Endothelial cell of umbilical vein (primary cell): ENCODE measurements at regions not wholly inside any gene's neighbourhood (a gene's known extent, or its start where the extent isn't known, plus 50 kb on each side); places are given as distances from the start of the nearest gene placed in this dataset.

Source experiments
- BruUV-seq: library from RNA; stranded (reverse); fragments of 400-500 nt; replicated peaks from 2 replicates; lab custom pipeline; 2021; lab: Mats Ljungman, UMichigan
- CTCF ChIA-PET: fragments of 300-600, 350-600 bp; sonication (Branson Sonifier 250); formaldehyde crosslinking; loops from one replicate; lab custom pipeline; 2021; ENCODE audit warnings: antibody characterized with exemption, inconsistent platforms; lab: Charles Lee
- POLR2A ChIA-PET: fragments of 300-600, 350-600 bp; sonication (Branson Sonifier 250); formaldehyde crosslinking; loops from one replicate; lab custom pipeline; 2021; ENCODE audit warnings: antibody characterized with exemption, inconsistent platforms; lab: Charles Lee
- DNase-seq: peaks from one replicate; pipeline ENCODE4 v3.0.0-alpha.2; 2011; ENCODE audit warnings: low read depth, low spot score
- FAIRE-seq: peaks from 2 replicates; lab custom pipeline; 2011; peaks lifted over from hg19 to GRCh38; lab: Jason Lieb, UNC
- H2AFZ ChIP-seq: 2 replicates; pipeline ENCODE4 v1.6.0; 2012; ENCODE audit warnings: low read depth, low read length, control low read depth, inconsistent platforms
- H3K27ac ChIP-seq: 2 replicates; pipeline ENCODE4 v1.5.1; 2011; ENCODE audit warnings: low read depth, mild to moderate bottlenecking, control low read depth, low read length, moderate library complexity; ENCODE audit not compliant: insufficient read depth
- H3K27me3 ChIP-seq, 2 experiments: 2 replicates each; pipeline versions ENCODE4 v1.6.0 to v1.6.1; 2011; ENCODE audit warnings: low read length in 2 of 2, mixed read lengths in 1 of 2; ENCODE audit not compliant: control insufficient read depth in 2 of 2, insufficient read depth in 2 of 2
- H3K36me3 ChIP-seq, 2 experiments: 2 replicates in 1 of 2; 3 replicates in 1 of 2; pipeline ENCODE4 v1.5.1; 2011; ENCODE audit warnings: low read length in 2 of 2, mild to moderate bottlenecking in 1 of 2, moderate library complexity in 1 of 2; ENCODE audit not compliant: control insufficient read depth in 2 of 2, insufficient read depth in 2 of 2; ENCODE audit errors: extremely low read depth in 1 of 2
- H3K4me1 ChIP-seq: 3 replicates; pipeline ENCODE4 v1.5.1; 2011; ENCODE audit warnings: mild to moderate bottlenecking, low read length; ENCODE audit not compliant: control insufficient read depth, insufficient read depth; ENCODE audit errors: extremely low read depth
- H3K4me2 ChIP-seq: 2 replicates; pipeline ENCODE4 v1.6.1; 2011; ENCODE audit warnings: low read length, control low read depth, mixed read lengths; ENCODE audit not compliant: insufficient read depth
- H3K4me3 ChIP-seq, 3 experiments: fragments of 200-600 bp in 1 of 3; sonication (generic), shearing (Covaris generic) in 1 of 3; replicated peaks in 1 of 3; 2 replicates each; pipeline ENCODE4 v1.5.1; 2011 to 2016; ENCODE audit warnings: control low read depth in 3 of 3, low read length in 3 of 3, mild to moderate bottlenecking in 2 of 3, inconsistent platforms in 1 of 3, low read depth in 1 of 3, moderate library complexity in 1 of 3; ENCODE audit not compliant: insufficient read depth in 1 of 3
- H3K79me2 ChIP-seq: 2 replicates; pipeline ENCODE4 v1.6.0; 2012; ENCODE audit warnings: low read length, inconsistent platforms; ENCODE audit not compliant: control insufficient read depth, insufficient read depth
- H3K9ac ChIP-seq: replicated peaks from 2 replicates; pipeline ENCODE3; 2011; ENCODE audit warnings: low read length, control low read depth; ENCODE audit not compliant: insufficient read depth; ENCODE audit errors: extremely low read depth
- H3K9me1 ChIP-seq: replicated peaks from 3 replicates; pipeline ENCODE4 v1.6.0; 2011; ENCODE audit warnings: mild to moderate bottlenecking, low read length; ENCODE audit not compliant: control insufficient read depth, insufficient read depth; ENCODE audit errors: extremely low read depth
- H3K9me3 ChIP-seq: replicated peaks from 2 replicates; pipeline ENCODE4 v1.5.1; 2012; ENCODE audit warnings: low read length, inconsistent platforms; ENCODE audit not compliant: control insufficient read depth, insufficient read depth
- H4K20me1 ChIP-seq: replicated peaks from 2 replicates; pipeline ENCODE3; 2011; ENCODE audit warnings: mild to moderate bottlenecking, low read length; ENCODE audit not compliant: control insufficient read depth, insufficient read depth; ENCODE audit errors: extremely low read depth
- EZH2 ChIP-seq: IDR thresholded peaks from 2 replicates; pipeline ENCODE4 v1.6.1; 2012; ENCODE audit warnings: borderline replicate concordance, low read depth, mild to moderate bottlenecking, moderate library complexity, low read length, inconsistent platforms; ENCODE audit not compliant: severe bottlenecking
- FOS ChIP-seq: IDR thresholded peaks from 2 replicates; pipeline ENCODE4 v1.6.1; 2011; ENCODE audit warnings: mild to moderate bottlenecking, low read length, moderate library complexity, borderline replicate concordance; ENCODE audit not compliant: insufficient read depth
- GATA2 ChIP-seq: IDR thresholded peaks from 2 replicates; pipeline ENCODE4 v1.7.0; 2011; ENCODE audit warnings: low read depth, mild to moderate bottlenecking, moderate library complexity, mixed read lengths, low read length; ENCODE audit not compliant: insufficient read length, insufficient read depth
- JUN ChIP-seq: IDR thresholded peaks from 2 replicates; pipeline ENCODE4 v1.6.1; 2011; ENCODE audit warnings: borderline replicate concordance, low read depth; ENCODE audit not compliant: insufficient read length, insufficient read depth
- MYC ChIP-seq: IDR thresholded peaks from one replicate; pipeline ENCODE4 v1.6.1; 2011; ENCODE audit warnings: mild to moderate bottlenecking, low read depth, low read length
- POLR2A ChIP-seq: IDR thresholded peaks from 2 replicates; pipeline ENCODE4 v1.6.1; 2012; ENCODE audit warnings: low read depth, mild to moderate bottlenecking, control low read depth, low read length
- POLR2AphosphoS5 ChIP-seq: IDR thresholded peaks from 2 replicates; pipeline ENCODE4 v1.6.1; 2012; ENCODE audit warnings: low read depth, mild to moderate bottlenecking, control low read depth, low read length, moderate library complexity; ENCODE audit not compliant: insufficient read depth
- dilution Hi-C: fragments of 300-500 bp; cut with MboI; formaldehyde crosslinking; loops from one replicate; pipeline ENCODE4 v1.15.0; 2019; ENCODE audit warnings: low sequenced_read_pairs; ENCODE audit not compliant: extremely low pct_ligation_motif_present
- intact Hi-C: fragments of 100-400 bp; cut with micrococcal nuclease; formaldehyde crosslinking; loops from one replicate; pipeline ENCODE4 v1.10.0; 2022
- TF ChIP-seq, protein P1 (sequence below): IDR thresholded peaks from 2 replicates; pipeline ENCODE4 v1.6.1; 2011; ENCODE audit not compliant: insufficient read depth, insufficient read length
- TF ChIP-seq, protein P2 (sequence below), 2 donors: IDR thresholded peaks; 1 replicate in 1 of 2; 2 replicates in 1 of 2; pipeline ENCODE4 v1.5.1; 2011; ENCODE audit warnings: low read length in 2 of 2, mild to moderate bottlenecking in 2 of 2, moderate library complexity in 2 of 2, control low read depth in 1 of 2, inconsistent platforms in 1 of 2, low read depth in 1 of 2; ENCODE audit not compliant: insufficient read depth in 1 of 2; ENCODE audit errors: extremely low read depth in 1 of 2

DNA sequence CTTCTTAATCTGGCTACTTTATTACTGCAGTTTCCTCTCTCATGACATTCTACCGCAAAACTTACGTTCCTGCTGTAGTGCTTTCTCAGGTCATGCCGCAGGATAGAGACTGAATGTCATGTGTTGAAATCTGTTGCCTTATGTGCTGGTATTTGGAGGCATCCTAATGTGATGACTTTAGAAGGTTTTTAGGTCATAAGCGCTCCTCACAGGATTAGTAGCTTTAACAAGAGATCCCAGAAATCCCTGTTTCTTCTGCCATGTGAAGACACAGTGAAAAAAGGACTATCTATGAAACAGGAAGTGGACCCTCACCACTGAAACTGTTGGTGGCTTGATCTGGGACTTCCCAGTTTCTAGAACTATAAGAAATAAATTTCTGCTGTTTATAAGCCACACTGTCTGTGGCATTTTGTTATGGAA lies 209.3 kb downstream of the LACC1 start:
- no TSS peak for BruUV-seq
- no peaks in the 10 kb centered on the region for H3K36me3 ChIP-seq
- no peak overlapping the region for H3K27ac ChIP-seq
- peaks cover 0 to 9% of the 10 kb centered on the region in 2 experiments for H3K27me3 ChIP-seq
- H4K20me1 ChIP-seq = no peaks in the 10 kb centered on the region
- dilution Hi-C loops = no loop called here
- H2AFZ ChIP-seq = no peak overlapping the region
- CTCF ChIA-PET = no interaction called here
- no peak overlapping the region for H3K4me2 ChIP-seq
- POLR2A ChIA-PET = no interaction called here
- H3K9me1 ChIP-seq = no peaks in the 10 kb centered on the region
- TF ChIP-seq, protein P1, sequence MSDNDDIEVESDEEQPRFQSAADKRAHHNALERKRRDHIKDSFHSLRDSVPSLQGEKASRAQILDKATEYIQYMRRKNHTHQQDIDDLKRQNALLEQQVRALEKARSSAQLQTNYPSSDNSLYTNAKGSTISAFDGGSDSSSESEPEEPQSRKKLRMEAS = no peak
- TF ChIP-seq, protein P2, sequence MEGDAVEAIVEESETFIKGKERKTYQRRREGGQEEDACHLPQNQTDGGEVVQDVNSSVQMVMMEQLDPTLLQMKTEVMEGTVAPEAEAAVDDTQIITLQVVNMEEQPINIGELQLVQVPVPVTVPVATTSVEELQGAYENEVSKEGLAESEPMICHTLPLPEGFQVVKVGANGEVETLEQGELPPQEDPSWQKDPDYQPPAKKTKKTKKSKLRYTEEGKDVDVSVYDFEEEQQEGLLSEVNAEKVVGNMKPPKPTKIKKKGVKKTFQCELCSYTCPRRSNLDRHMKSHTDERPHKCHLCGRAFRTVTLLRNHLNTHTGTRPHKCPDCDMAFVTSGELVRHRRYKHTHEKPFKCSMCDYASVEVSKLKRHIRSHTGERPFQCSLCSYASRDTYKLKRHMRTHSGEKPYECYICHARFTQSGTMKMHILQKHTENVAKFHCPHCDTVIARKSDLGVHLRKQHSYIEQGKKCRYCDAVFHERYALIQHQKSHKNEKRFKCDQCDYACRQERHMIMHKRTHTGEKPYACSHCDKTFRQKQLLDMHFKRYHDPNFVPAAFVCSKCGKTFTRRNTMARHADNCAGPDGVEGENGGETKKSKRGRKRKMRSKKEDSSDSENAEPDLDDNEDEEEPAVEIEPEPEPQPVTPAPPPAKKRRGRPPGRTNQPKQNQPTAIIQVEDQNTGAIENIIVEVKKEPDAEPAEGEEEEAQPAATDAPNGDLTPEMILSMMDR (IDR thresholded peaks at IDR 0.05; ENCODE audit: extremely low read depth in 1 of 2, insufficient read depth in 1 of 2, low read depth in 1 of 2, low read length in 2 of 2) = no peak
- TF ChIP-seq GATA2 (no peak), MYC (no peak), JUN (no peak), POLR2AphosphoS5 (no peak), POLR2A (no peak), EZH2 (no peak), FOS (no peak)
- no peaks in the 10 kb centered on the region for H3K9me3 ChIP-seq
- H3K4me3 ChIP-seq = no peak overlapping the region
- DNase-seq (no peak), FAIRE-seq (no peak)
- intact Hi-C loops = no loop called here
- H3K9ac ChIP-seq = no peak overlapping the region
- H3K4me1 ChIP-seq = no peaks in the 10 kb centered on the region
- no peaks in the 10 kb centered on the region for H3K79me2 ChIP-seq
